Keratinocyte (primary cell): ENCODE measurements at regions not wholly inside any gene's neighbourhood (a gene's known extent, or its start where the extent isn't known, plus 50 kb on each side); places are given as distances from the start of the nearest gene placed in this dataset.

ENCODE experiments used
- DNase-seq: peaks from one replicate; pipeline ENCODE4 v3.0.0-alpha.2; 2011; ENCODE audit warnings: low read depth, missing footprints, low spot score
- FAIRE-seq: peaks from 2 replicates; lab custom pipeline; 2011; peaks lifted over from hg19 to GRCh38; lab: Jason Lieb, UNC
- H2AFZ ChIP-seq: 2 replicates; pipeline ENCODE4 v1.6.0; 2012; ENCODE audit warnings: low read length, control low read depth, inconsistent platforms; ENCODE audit not compliant: control insufficient read depth
- H3K27ac ChIP-seq: 2 replicates; pipeline ENCODE4 v1.5.1; 2011; ENCODE audit warnings: low read length; ENCODE audit not compliant: control insufficient read depth, insufficient read depth
- H3K27me3 ChIP-seq: 3 replicates; pipeline ENCODE4 v1.6.0; 2011; ENCODE audit warnings: low read length; ENCODE audit not compliant: control insufficient read depth, insufficient read depth; ENCODE audit errors: extremely low read depth
- H3K36me3 ChIP-seq, 2 experiments: 2 replicates in 1 of 2; 3 replicates in 1 of 2; pipeline ENCODE4 v1.5.1; 2011; ENCODE audit warnings: low read length in 2 of 2, mild to moderate bottlenecking in 1 of 2; ENCODE audit not compliant: control insufficient read depth in 2 of 2, insufficient read depth in 2 of 2; ENCODE audit errors: extremely low read depth in 1 of 2
- H3K4me1 ChIP-seq: 3 replicates; pipeline ENCODE4 v1.5.1; 2011; ENCODE audit warnings: low read length; ENCODE audit not compliant: control insufficient read depth, insufficient read depth; ENCODE audit errors: extremely low read depth
- H3K4me2 ChIP-seq: 3 replicates; pipeline ENCODE4 v1.6.0; 2011; ENCODE audit warnings: low read depth, low read length; ENCODE audit not compliant: control insufficient read depth, insufficient read depth; ENCODE audit errors: extremely low read depth
- H3K4me3 ChIP-seq, 3 experiments: fragments of 200-600 bp in 1 of 3; sonication (generic) in 1 of 3; 2 replicates in 2 of 3; 3 replicates in 1 of 3; pipeline ENCODE4 v1.5.1; 2011 to 2016; ENCODE audit warnings: low read length in 3 of 3, mild to moderate bottlenecking in 3 of 3, control low read depth in 2 of 3, inconsistent platforms in 1 of 3, low read depth in 1 of 3, mixed read lengths in 1 of 3, mixed run types in 1 of 3, moderate library complexity in 1 of 3; ENCODE audit not compliant: control insufficient read depth in 2 of 3, insufficient read depth in 2 of 3; ENCODE audit errors: extremely low read depth in 1 of 3
- H3K79me2 ChIP-seq: 2 replicates; pipeline ENCODE4 v1.6.0; 2012; ENCODE audit warnings: low read length; ENCODE audit not compliant: control insufficient read depth, insufficient read depth
- H3K9ac ChIP-seq: 3 replicates; pipeline ENCODE4 v1.6.0; 2011; ENCODE audit warnings: low read length; ENCODE audit not compliant: control insufficient read depth, insufficient read depth; ENCODE audit errors: extremely low read depth
- H3K9me1 ChIP-seq: 3 replicates; pipeline ENCODE4 v1.6.0; 2011; ENCODE audit warnings: low read length; ENCODE audit not compliant: control insufficient read depth, insufficient read depth; ENCODE audit errors: extremely low read depth
- H3K9me3 ChIP-seq: 2 replicates; pipeline ENCODE4 v1.5.1; 2012; ENCODE audit warnings: low read depth, low read length; ENCODE audit not compliant: control insufficient read depth
- H4K20me1 ChIP-seq: 3 replicates; pipeline ENCODE4 v1.6.0; 2011; ENCODE audit warnings: low read length; ENCODE audit not compliant: control insufficient read depth, insufficient read depth; ENCODE audit errors: extremely low read depth
- CTCF ChIP-seq, 3 experiments: IDR thresholded peaks in 1 of 3; conservative IDR thresholded peaks in 1 of 3; optimal IDR thresholded peaks in 1 of 3; 2 replicates in 2 of 3; 3 replicates in 1 of 3; pipeline versions ENCODE3 to v1.5.1; 2011; ENCODE audit warnings: low read length in 3 of 3, mild to moderate bottlenecking in 3 of 3, moderate library complexity in 2 of 3, control low read depth in 1 of 3, inconsistent platforms in 1 of 3; ENCODE audit not compliant: insufficient read depth in 2 of 3; ENCODE audit errors: extremely low read depth in 1 of 3
- EZH2 ChIP-seq: IDR thresholded peaks from one replicate; pipeline ENCODE4 v1.6.1; 2012; ENCODE audit warnings: inconsistent platforms, mild to moderate bottlenecking, low read length, moderate library complexity
- dilution Hi-C: fragments of 300-500 bp; cut with MboI; formaldehyde crosslinking; loops from one replicate; pipeline ENCODE4 v1.7.0; 2020; ENCODE audit warnings: low sequenced_read_pairs; ENCODE audit not compliant: extremely low pct_ligation_motif_present

DNA sequence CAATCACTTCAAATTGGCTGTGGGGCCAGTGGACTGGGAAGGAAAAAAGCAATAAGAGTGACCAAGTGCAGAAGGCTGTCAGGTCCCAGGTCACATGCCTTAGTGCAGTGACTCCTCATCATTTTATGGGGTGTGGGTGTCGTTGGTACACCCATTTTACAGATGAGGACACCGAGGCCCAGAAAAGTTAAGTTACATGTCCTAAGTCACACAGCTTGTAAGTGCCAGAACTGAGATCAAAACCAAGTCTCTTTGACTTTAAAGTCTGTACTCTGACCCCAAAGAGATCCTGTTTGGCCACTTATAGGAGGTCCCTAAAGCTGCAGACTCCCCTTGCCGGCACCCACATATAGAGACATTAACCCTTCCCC lies 63.0 kb upstream of the POLG start:
- no peaks in the 10 kb centered on the region for H3K36me3 ChIP-seq
- no peak overlapping the region for H3K4me2 ChIP-seq
- H3K9me3 ChIP-seq = no peaks in the 10 kb centered on the region
- DNase-seq = no peak
- peaks cover 76% of the 10 kb centered on the region for H3K27me3 ChIP-seq
- H3K4me1 ChIP-seq = peaks cover 12% of the 10 kb centered on the region
- no peak overlapping the region for H3K9ac ChIP-seq
- dilution Hi-C loops = no loop called here
- no peak for FAIRE-seq
- H3K4me3 ChIP-seq = no peak overlapping the region
- TF ChIP-seq EZH2 (no peak), CTCF (optimal IDR thresholded peaks at IDR 0.05 in 1 of 3, IDR thresholded peaks at IDR 0.05 in 1 of 3, conservative IDR thresholded peaks at IDR 0.05 in 1 of 3; ENCODE audit: extremely low read depth in 1 of 3, insufficient read depth in 2 of 3, low read length in 3 of 3) (no peak)
- no peak overlapping the region for H3K27ac ChIP-seq
- no peak overlapping the region for H2AFZ ChIP-seq
- H3K79me2 ChIP-seq = no peaks in the 10 kb centered on the region
- no peaks in the 10 kb centered on the region for H4K20me1 ChIP-seq
- H3K9me1 ChIP-seq = no peaks in the 10 kb centered on the region

- no peak overlapping the region for H2AFZ ChIP-seq
- H3K4me2 ChIP-seq = no peak overlapping the region
- FAIRE-seq (no peak), DNase-seq (no peak)
- peaks cover 76% of the 10 kb centered on the region for H3K27me3 ChIP-seq
- no peaks in the 10 kb centered on the region for H3K9me3 ChIP-seq
- no peaks in the 10 kb centered on the region for H3K79me2 ChIP-seq
- H3K4me1 ChIP-seq = peaks cover 12% of the 10 kb centered on the region
- no peak overlapping the region for H3K9ac ChIP-seq
- dilution Hi-C loops = no loop called here
- TF ChIP-seq EZH2 = no peak
- no peak for TF ChIP-seq CTCF (optimal IDR thresholded peaks at IDR 0.05 in 1 of 3, IDR thresholded peaks at IDR 0.05 in 1 of 3, conservative IDR thresholded peaks at IDR 0.05 in 1 of 3; ENCODE audit: extremely low read depth in 1 of 3, insufficient read depth in 2 of 3, low read length in 3 of 3)
- no peak overlapping the region for H3K27ac ChIP-seq
- H3K4me3 ChIP-seq = no peak overlapping the region
- H4K20me1 ChIP-seq = no peaks in the 10 kb centered on the region
- no peaks in the 10 kb centered on the region for H3K36me3 ChIP-seq
- H3K9me1 ChIP-seq = no peaks in the 10 kb centered on the region
Measured at GRCh38 chr15:89396723-89397652, 62.4 kb upstream of the POLG start.
